Smooth muscle cell (in vitro differentiated cells): ENCODE measurements at regions not wholly inside any gene's neighbourhood (a gene's known extent, or its start where the extent isn't known, plus 50 kb on each side); places are given as distances from the start of the nearest gene placed in this dataset.
"Not testable (repeated sequence)": the region's sequence is repeated elsewhere in the genome, so short reads cannot be mapped to it uniquely, and the experiment has no call there.

Experiments
- DNase-seq: peaks from one replicate; lab custom pipeline; 2025; ENCODE audit not compliant: unreplicated experiment; lab: John Stamatoyannopoulos, UW
- H2AFZ ChIP-seq: fragments of 200-600 bp; sonication (generic); 2 replicates; pipeline ENCODE4 v1.6.0; 2016; ENCODE audit warnings: antibody characterized with exemption, low read depth, mild to moderate bottlenecking
- H3F3A ChIP-seq: fragments of 200-600 bp; sonication (generic); 2 replicates; pipeline ENCODE4 v1.6.0; 2017; ENCODE audit warnings: antibody characterized with exemption, low read depth
- H3K27ac ChIP-seq: fragments of 200-600 bp; sonication (generic); 2 replicates; pipeline ENCODE4 v1.5.1; 2016; ENCODE audit warnings: low read depth, mild to moderate bottlenecking
- H3K27me3 ChIP-seq: fragments of 200-600 bp; sonication (generic); 2 replicates; pipeline ENCODE4 v1.6.1; 2016; ENCODE audit warnings: low read depth, mild to moderate bottlenecking
- H3K36me3 ChIP-seq: fragments of 200-600 bp; sonication (generic); 2 replicates; pipeline ENCODE4 v1.5.1; 2016; ENCODE audit warnings: low read depth
- H3K4me1 ChIP-seq: fragments of 200-600 bp; sonication (generic); 2 replicates; pipeline ENCODE4 v1.5.1; 2016; ENCODE audit warnings: low read depth
- H3K4me2 ChIP-seq: fragments of 200-600 bp; sonication (generic); 2 replicates; pipeline ENCODE4 v1.6.0; 2016; ENCODE audit warnings: mild to moderate bottlenecking
- H3K4me3 ChIP-seq: fragments of 200-600 bp; sonication (generic); 2 replicates; pipeline ENCODE4 v1.5.1; 2016; ENCODE audit warnings: mild to moderate bottlenecking
- H3K79me2 ChIP-seq: fragments of 200-600 bp; sonication (generic); 2 replicates; pipeline ENCODE4 v1.6.0; 2016; ENCODE audit warnings: low read depth, mild to moderate bottlenecking
- H3K9ac ChIP-seq: fragments of 200-600 bp; sonication (generic); 2 replicates; pipeline ENCODE4 v1.6.0; 2016; ENCODE audit warnings: low read depth
- H3K9me3 ChIP-seq: fragments of 200-600 bp; sonication (generic); replicated peaks from 2 replicates; pipeline ENCODE4 v1.5.1; 2016; ENCODE audit warnings: low read depth
- H4K20me1 ChIP-seq: fragments of 200-600 bp; sonication (generic); 2 replicates; pipeline ENCODE4 v1.6.0; 2016; ENCODE audit warnings: low read depth
- WGBS: methylation state at CpG from one replicate; pipeline ENCODE4 v1.1.7; 2016; ENCODE audit warnings: low lambda C conversion rate; 5-methylcytosine and 5-hydroxymethylcytosine counted together
- TF ChIP-seq, protein P1 (sequence below): fragments of 200-600 bp; sonication (generic); IDR thresholded peaks from 2 replicates; pipeline ENCODE4 v1.5.1; 2017; ENCODE audit warnings: borderline replicate concordance, mild to moderate bottlenecking, antibody characterized with exemption; ENCODE audit not compliant: insufficient read depth, poor library complexity, severe bottlenecking

- Histone ChIP-seq H4K20me1 (no peaks in the 10 kb centered on the region), H3F3A (no peaks in the 10 kb centered on the region), H3K9me3 (no peaks in the 10 kb centered on the region), H3K4me2 (no peak overlapping the region), H2AFZ (no peak overlapping the region), H3K79me2 (no peaks in the 10 kb centered on the region), H3K36me3 (no peaks in the 10 kb centered on the region), H3K4me3 (no peak overlapping the region), H3K27me3 (peaks cover 29% of the 10 kb centered on the region), H3K4me1 (no peaks in the 10 kb centered on the region), H3K27ac (no peak overlapping the region), H3K9ac (no peak overlapping the region)
- 76% methylated on average over 4 of the region's 4 CpGs for WGBS
- TF ChIP-seq, protein P1, sequence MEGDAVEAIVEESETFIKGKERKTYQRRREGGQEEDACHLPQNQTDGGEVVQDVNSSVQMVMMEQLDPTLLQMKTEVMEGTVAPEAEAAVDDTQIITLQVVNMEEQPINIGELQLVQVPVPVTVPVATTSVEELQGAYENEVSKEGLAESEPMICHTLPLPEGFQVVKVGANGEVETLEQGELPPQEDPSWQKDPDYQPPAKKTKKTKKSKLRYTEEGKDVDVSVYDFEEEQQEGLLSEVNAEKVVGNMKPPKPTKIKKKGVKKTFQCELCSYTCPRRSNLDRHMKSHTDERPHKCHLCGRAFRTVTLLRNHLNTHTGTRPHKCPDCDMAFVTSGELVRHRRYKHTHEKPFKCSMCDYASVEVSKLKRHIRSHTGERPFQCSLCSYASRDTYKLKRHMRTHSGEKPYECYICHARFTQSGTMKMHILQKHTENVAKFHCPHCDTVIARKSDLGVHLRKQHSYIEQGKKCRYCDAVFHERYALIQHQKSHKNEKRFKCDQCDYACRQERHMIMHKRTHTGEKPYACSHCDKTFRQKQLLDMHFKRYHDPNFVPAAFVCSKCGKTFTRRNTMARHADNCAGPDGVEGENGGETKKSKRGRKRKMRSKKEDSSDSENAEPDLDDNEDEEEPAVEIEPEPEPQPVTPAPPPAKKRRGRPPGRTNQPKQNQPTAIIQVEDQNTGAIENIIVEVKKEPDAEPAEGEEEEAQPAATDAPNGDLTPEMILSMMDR = no peak
- DNase-seq = no peak
Observed at GRCh38 chr18:59848002-59848401, 51.8 kb upstream of the PMAIP1 start.

- Histone ChIP-seq H3K4me2 (peak overlapping the region; percentile 12), H3K27me3 (peaks cover 25% of the 10 kb centered on the region)
- not testable (repeated sequence) for H2AFZ ChIP-seq, H3K4me1 ChIP-seq, H3K9ac ChIP-seq, H3F3A ChIP-seq, H3K79me2 ChIP-seq, H3K9me3 ChIP-seq, DNase-seq, H3K27ac ChIP-seq, H3K36me3 ChIP-seq, H3K4me3 ChIP-seq, H4K20me1 ChIP-seq
- WGBS = 23% methylated on average over 5 of the region's 5 CpGs
Observed at GRCh38 chr18:59847491-59847846, 52.3 kb upstream of the PMAIP1 start.

GRCh38 chr18:59846814-59847490 is 52.8 kb upstream of the PMAIP1 start:
- no peaks in the 10 kb centered on the region for H3F3A ChIP-seq
- H3K79me2 ChIP-seq = no peaks in the 10 kb centered on the region
- H3K9ac ChIP-seq = no peak overlapping the region
- peaks cover 24% of the 10 kb centered on the region for H3K27me3 ChIP-seq
- H2AFZ ChIP-seq = no peak overlapping the region
- no peaks in the 10 kb centered on the region for H3K9me3 ChIP-seq
- H3K36me3 ChIP-seq = no peaks in the 10 kb centered on the region
- WGBS = 73% methylated on average over 9 of the region's 9 CpGs
- no peak overlapping the region for H3K27ac ChIP-seq
- no peaks in the 10 kb centered on the region for H3K4me1 ChIP-seq
- TF ChIP-seq, protein P1 = no peak
- DNase-seq = peak; percentile 15
- no peaks in the 10 kb centered on the region for H4K20me1 ChIP-seq
- no peak overlapping the region for H3K4me3 ChIP-seq
- peak overlapping the region; percentile 12 for H3K4me2 ChIP-seq

- no peak for DNase-seq
- H3F3A ChIP-seq = no peaks in the 10 kb centered on the region
- H3K4me3 ChIP-seq = no peak overlapping the region
- H2AFZ ChIP-seq = no peak overlapping the region
- H3K36me3 ChIP-seq = no peaks in the 10 kb centered on the region
- 90% methylated on average over 4 of the region's 4 CpGs for WGBS
- H3K4me2 ChIP-seq = no peak overlapping the region
- H3K79me2 ChIP-seq = no peaks in the 10 kb centered on the region
- H4K20me1 ChIP-seq = no peaks in the 10 kb centered on the region
- H3K27ac ChIP-seq = no peak overlapping the region
- H3K27me3 ChIP-seq = peaks cover 36% of the 10 kb centered on the region
- TF ChIP-seq, protein P1 = no peak
- no peaks in the 10 kb centered on the region for H3K9me3 ChIP-seq
- H3K4me1 ChIP-seq = no peaks in the 10 kb centered on the region
- no peak overlapping the region for H3K9ac ChIP-seq
Observed at GRCh38 chr18:59842947-59843346, 56.8 kb upstream of the PMAIP1 start.
